Ammon's horn (tissue), 1 donor: ENCODE measurements at regions not wholly inside any gene's neighbourhood (a gene's known extent, or its start where the extent isn't known, plus 50 kb on each side); places are given as distances from the start of the nearest gene placed in this dataset.
"Not testable (repeated sequence)": the region's sequence is repeated elsewhere in the genome, so short reads cannot be mapped to it uniquely, and the experiment has no call there.

ENCODE experiments used
- DNase-seq: peaks from one replicate; pipeline ENCODE4 v3.0.0-alpha.2; 2016; ENCODE audit warnings: low spot score

GRCh38 chr1:166616206-166616605 is 223.1 kb upstream of the POGK start:
- no peak for DNase-seq

- no peak for DNase-seq
Measured at GRCh38 chr1:166626711-166627110, 212.6 kb upstream of the POGK start.

- DNase-seq, result no peak
Measured at GRCh38 chr1:166627558-166627957, 211.7 kb upstream of the POGK start.

- DNase-seq, result no peak
Measured at GRCh38 chr1:166628259-166628658, 211.0 kb upstream of the POGK start.

- DNase-seq, result no peak
Measured at GRCh38 chr1:166629946-166630345, 209.3 kb upstream of the POGK start.

GRCh38 chr1:166630369-166630768 is 208.9 kb upstream of the POGK start:
- DNase-seq, result no peak

- no peak for DNase-seq
Measured at GRCh38 chr1:166638137-166638536, 201.1 kb upstream of the POGK start.

GRCh38 chr1:166657228-166657627 is 182.0 kb upstream of the POGK start:
- DNase-seq, result not testable (repeated sequence)

- not testable (repeated sequence) for DNase-seq
Measured at GRCh38 chr1:166666790-166667189, 172.5 kb upstream of the POGK start.

- not testable (repeated sequence) for DNase-seq
Measured at GRCh38 chr1:166667600-166667999, 171.7 kb upstream of the POGK start.

- DNase-seq, result no peak
Measured at GRCh38 chr1:166671627-166672026, 167.6 kb upstream of the POGK start.

- no peak for DNase-seq
Measured at GRCh38 chr1:166673722-166674121, 165.6 kb upstream of the POGK start.

- DNase-seq, result no peak
Measured at GRCh38 chr1:166675213-166675612, 164.1 kb upstream of the POGK start.

GRCh38 chr1:166676981-166677380 is 162.3 kb upstream of the POGK start:
- DNase-seq, result no peak

GRCh38 chr1:166679369-166679768 is 159.9 kb upstream of the POGK start:
- DNase-seq, result no peak

GRCh38 chr1:166682588-166682987 is 156.7 kb upstream of the POGK start:
- no peak for DNase-seq

- not testable (repeated sequence) for DNase-seq
Measured at GRCh38 chr1:166684669-166685068, 154.6 kb upstream of the POGK start.

- no peak for DNase-seq
Measured at GRCh38 chr1:166685200-166685599, 154.1 kb upstream of the POGK start.

GRCh38 chr1:166685891-166686290 is 153.4 kb upstream of the POGK start:
- DNase-seq, result not testable (repeated sequence)

- not testable (repeated sequence) for DNase-seq
Measured at GRCh38 chr1:166690596-166690995, 148.7 kb upstream of the POGK start.

GRCh38 chr1:166691476-166691875 is 147.8 kb upstream of the POGK start:
- no peak for DNase-seq

GRCh38 chr1:166692346-166692745 is 146.9 kb upstream of the POGK start:
- DNase-seq, result no peak

GRCh38 chr1:166693158-166693557 is 146.1 kb upstream of the POGK start:
- DNase-seq, result no peak

- DNase-seq, result no peak
Measured at GRCh38 chr1:166693673-166694297, 145.5 kb upstream of the POGK start.
